GM18873 (cell line): ENCODE measurements at regions not wholly inside any gene's neighbourhood (a gene's known extent, or its start where the extent isn't known, plus 50 kb on each side); places are given as distances from the start of the nearest gene placed in this dataset.
"Not testable (repeated sequence)": the region's sequence is repeated elsewhere in the genome, so short reads cannot be mapped to it uniquely, and the experiment has no call there.

Source experiments
- ATAC-seq: cut with Tn5 transposase; IDR thresholded peaks from one replicate; pipeline ENCODE4 v1.9.1; 2021; ENCODE audit warnings: mild to moderate bottlenecking, moderate library complexity, moderate number of reproducible peaks; ENCODE audit not compliant: unreplicated experiment, low FRiP score

DNA sequence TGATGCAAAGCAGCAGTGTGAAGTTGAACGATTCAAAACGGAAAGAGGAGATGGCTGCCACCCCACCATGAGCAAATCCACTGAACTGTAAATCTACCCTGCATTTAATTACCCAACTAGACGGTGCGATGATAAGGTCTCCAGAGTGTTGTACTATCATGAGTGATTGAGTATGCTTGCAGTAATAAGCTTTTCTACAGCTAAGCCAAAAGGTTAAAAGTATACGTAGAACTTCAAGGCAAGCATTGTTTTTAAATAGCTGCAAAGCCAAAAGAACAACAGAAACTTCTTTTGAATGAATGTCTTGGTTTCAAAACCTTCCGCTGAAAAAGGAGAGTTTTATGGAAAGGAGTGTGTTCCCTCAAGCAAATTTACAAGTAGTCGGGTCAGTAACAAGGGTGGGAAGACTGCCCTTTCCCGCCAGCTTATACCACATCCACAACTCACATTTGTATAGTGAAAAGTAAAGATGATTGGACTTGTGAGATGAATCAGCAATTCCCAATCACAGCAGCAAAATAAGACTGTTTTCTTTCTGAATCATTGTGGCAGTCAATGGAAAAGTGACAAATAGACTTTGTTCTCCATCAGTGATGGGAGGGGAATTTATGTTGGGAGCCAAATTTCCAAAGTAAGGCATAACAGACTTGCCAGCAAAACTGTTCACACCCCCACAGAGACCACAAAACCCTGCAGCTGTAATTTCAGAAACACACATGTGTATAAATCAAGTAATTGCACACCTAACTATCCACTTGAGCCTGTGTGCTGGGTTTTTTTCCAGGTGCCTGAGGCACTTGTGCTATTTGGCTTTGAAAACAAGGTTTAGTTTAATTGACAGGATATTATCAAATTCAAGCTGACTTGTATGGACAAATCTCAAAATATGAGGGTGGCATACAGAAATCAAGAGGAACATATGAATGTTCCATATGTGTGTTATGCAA is 407.7 kb upstream of the GRAMD2B start:
- no peak for ATAC-seq

DNA sequence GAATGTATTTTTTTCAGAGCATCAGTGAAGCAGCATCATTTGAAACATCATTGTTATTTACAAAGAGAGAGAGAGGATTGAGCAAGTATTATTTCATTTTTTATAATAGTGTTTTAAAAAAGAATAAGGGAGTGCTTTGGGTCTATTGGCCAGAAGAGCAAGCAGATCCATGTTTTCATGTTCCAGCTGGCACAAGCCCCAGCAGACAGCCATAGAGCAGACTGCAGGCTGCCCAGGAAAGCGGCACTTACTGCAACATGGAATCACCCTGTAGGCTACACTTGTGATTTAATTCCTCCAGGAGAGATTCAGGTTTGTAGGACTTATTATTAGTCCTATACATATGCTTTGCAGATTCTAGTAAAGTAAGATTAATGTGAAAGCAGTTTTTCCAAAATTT is 407.0 kb upstream of the GRAMD2B start:
- ATAC-seq: no peak

DNA sequence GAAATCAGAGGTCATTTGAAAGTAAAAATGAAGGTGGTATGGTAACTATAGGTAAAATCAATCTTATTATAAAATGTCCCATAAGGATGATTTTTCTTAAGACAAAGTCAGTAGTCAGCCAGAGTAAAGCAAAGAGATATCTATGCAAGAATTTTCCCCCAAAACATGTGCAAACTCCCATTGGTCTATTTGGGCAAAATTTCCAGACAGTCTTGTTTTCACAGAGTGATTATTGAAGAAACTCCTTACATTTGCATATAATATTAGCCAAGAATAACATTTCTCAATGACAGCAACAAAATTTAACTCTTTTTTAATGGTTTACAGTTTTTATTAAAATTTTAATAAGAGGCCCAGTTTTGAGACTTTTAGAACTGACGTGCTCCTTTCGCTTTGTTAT is 406.1 kb upstream of the GRAMD2B start:
- no peak for ATAC-seq

DNA sequence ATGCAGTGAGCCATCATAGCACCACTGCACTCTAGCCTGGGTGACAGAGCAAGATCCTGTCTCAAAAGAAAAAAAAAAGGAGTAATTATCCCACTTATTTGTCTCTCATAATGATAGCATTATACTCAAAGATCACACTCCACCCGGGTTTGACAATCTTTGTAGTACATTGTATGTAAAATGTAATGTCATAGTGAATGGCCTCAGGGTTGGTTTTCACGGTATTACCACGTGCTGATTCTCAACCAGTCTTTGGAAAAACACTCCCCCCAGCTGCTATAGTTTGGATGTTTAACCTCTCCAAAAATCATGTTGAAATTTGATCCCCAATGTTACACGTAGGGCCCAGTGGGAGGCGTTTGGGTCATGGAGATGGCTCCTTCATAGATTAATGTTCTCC is 402.4 kb upstream of the GRAMD2B start:
- no peak for ATAC-seq

DNA sequence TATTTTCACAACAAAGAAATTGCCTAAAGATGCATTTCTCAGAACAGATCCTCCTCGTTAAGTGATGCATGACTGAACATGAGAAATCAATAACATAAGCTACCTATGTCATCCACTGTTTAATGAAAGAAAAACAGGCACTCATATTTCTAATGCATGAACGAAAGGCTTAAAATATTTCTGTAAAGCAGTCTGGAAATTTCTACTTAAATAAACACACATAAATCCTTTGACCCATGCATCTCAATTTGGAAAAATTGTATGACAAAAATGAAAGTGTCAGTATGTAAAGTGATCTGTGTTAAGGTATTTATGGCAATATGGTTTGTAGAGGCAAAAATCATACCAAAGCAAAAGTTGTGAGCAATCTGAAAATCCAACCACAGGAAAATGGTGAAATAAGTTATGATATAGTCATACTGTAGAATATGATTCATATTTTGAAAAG is 399.2 kb upstream of the GRAMD2B start:
- ATAC-seq: no peak

DNA sequence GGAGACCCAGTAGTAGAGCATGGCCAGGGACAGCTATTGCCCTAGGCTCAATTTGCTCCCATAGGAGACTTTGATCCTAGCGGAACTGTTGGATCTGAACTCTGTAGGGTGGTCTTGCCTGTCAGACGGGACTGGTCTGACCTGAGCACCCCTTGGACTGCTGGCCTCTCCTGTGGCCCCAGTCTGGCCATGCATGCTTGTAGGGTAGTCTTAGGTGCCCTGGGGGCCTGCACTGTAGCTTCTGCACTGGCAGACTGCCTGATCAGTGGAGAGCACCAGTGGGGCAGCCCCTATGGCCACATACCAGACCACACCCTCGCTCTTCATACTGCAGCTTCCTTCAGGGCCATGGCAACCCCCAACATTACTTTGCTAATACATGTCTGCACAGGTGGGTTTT is 396.1 kb upstream of the GRAMD2B start:
- no peak for ATAC-seq

DNA sequence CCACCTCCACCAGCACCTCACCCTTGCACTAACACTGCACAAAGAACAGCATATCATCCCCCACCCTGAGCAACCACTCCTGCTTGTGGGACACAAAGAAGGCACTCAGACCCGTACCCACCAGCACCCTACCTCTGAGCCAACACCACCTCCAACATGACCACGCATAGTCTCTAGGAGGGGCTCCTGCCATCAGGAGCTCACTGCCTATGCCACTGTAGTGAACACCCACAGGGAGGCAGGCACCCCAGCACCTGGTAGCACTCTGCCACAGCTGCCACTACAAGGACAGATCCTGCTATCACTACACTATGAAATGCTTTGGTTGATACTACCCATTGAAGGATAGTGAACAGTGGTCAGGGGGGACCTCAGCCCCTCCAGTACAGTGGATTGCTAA is 395.6 kb upstream of the GRAMD2B start:
- no peak for ATAC-seq

DNA sequence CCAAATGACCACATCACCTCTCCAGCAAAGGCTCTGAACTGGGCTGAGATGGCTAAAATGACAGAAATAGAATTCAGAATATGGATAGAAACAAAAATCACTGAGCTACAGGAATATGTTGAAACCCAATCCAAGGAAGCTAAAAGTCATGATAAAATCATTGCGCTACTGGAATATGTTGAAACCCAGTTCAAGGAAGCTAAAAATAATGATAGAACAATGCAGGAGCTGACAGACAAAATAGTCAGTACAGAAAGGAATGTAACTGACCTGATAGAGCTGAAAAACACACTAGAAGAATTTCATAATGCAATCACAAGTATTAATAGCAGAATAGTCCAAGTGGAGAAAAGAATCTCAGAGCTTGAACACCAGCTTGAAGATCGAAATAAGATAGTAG is 394.9 kb upstream of the GRAMD2B start:
- no peak for ATAC-seq

DNA sequence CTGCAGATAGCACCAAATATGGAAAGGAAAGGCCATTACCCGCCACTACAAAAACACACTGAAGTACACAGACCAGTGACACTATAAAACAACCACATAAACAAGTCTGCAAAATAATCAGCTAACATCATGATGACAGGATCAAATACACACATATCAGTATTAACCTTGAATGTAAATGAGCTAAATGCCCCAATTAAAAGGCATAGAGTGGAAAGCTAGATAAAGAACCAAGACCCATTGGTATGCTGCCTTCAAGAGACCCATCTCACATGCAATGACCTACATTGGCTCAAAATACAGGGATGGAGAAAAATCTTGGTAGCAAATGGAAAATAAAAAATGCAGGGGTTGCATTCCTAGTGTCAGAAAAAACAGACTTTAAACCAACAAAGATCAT is 393.9 kb upstream of the GRAMD2B start:
- not testable (repeated sequence) for ATAC-seq

DNA sequence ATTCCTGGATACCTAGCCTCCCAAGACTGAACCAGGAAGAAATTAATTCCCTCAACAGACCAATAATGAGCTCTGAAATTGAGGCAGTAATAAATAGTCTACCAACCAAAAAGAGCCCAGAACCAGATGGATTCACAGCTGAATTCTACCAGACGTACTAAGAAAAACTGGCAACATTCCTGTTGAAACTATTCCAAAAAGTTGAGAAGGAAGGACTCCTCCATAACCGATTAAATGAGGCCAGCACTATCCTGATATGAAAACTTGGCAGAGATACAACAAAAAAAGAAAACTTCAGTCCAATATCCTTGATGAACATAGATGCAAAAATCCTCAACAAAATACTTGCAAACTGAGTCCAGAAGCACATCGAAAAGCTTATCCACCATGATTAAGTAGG is 392.5 kb upstream of the GRAMD2B start:
- ATAC-seq: no peak

DNA sequence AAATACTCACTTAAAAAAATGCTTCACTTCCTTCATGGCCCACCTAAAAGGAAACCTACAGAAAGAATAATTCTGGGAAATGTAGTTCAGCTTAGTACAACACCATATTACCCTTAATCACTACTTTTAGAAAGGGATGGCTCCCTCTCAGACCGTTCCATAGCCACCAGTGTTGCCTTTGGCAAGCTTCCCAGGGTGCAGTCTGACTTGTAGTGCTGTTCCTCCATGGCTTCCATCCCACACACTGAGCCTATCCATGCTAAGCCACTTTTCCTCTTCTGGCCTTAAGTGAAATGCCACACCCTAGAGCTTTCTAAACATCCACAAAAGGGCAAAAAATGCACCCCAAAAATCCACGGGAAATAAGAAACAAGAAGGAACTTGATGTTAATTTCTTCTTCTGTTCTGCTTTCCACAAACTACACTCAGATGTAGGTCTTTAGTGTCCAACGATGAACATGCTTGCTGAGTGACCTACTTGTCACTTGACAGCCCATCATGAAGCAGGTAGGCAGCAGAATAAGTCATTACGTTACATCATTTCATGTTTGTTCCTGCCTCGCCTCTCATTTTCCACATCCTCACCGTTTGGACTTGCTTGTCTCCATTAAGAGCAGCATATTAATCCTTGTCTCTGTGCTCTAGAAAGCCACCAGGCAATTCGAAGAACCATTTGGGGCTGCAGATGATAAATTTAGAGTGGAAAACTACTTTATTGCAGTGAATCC is 391.1 kb upstream of the GRAMD2B start:
- ATAC-seq: no peak

DNA sequence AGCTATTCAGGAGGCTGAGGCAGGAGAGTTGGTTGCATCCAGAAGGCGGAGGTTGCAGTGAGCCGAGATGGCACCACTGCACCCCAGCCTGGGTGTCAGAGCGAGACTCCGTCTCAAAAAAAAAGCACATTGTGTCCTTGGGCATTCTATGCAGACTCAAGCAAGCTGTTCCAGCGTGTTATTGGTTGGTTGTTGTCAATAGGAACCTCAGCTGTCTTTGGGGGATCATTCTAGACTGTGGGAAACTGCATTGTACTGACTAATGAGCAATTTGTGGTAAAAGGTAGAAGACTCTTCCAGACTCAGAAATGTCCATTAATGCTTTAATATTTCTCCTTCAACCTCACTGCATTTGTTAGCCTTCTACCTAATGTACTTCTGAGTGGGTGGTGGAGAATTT is 379.5 kb upstream of the GRAMD2B start:
- no peak for ATAC-seq

DNA sequence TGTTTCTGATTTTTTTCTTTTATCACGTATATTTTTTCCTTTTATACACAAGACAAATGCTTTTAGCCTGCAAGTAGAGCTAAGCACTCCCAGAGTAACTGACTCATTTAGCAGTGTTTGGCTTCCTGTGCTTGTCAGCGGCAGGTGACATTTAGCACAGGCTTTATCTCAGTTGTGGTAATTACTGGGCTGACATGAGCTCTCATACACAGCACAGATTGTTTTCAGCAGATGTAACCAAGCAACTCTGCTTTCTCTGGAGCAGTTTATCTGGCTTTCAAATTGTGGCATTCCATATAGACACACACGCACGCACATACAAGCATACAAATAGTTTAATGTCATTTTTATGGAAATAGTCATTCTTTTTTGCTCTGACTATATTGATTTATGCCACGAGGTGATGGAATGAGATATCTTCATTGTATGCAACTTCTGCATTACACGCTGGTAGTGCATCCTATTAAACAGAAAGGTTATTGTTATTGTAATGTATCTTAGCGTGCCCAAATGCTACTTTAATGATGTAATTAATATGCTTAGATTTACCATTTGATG is 379.0 kb upstream of the GRAMD2B start:
- ATAC-seq: no peak

DNA sequence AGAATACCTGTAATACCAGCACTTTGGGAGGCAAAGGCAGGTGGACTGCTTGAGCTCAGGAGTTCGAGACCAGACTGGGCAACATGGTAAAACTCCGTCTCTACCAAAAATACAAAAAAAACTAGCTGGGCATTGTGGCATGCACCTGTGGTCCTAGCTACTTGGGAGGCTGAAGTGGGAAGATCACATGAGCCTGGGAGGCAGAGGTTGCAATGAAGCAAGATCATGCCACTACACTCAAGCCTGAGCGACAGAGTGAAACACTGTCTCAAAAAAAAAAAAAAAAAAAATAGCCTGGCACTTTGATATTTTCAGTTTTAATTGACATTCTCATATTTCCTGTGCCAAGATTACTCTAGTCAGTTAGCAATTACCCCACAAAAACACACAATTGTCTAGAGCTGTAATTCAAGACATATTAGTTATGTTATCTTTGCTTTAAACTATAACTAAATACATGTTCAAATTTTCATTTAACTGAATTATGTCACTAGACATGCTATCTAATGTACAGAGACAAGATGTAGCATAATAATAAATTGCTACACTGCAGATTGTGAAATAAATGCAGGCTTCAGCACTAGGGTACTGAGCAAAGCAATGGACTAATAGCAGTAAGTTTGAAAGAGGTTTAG is 378.2 kb upstream of the GRAMD2B start:
- no peak for ATAC-seq

DNA sequence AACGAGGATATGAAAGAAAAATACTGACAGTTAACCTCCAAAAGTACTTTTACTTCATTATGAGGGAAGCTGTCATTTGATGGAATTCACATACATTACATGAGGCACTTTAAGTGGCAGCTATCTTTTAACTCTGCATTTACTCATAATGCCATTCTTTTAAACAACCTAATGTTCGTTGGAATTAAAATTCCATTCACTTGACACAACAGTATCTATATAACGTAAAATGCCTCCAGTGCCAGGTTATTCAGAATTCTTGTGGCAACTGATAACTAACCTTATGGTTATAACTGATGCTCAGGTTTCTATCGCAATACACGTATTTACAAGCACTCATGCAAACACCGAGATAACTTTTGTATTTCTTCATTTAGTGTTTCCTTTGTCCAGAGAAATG is 376.9 kb upstream of the GRAMD2B start:
- no peak for ATAC-seq

DNA sequence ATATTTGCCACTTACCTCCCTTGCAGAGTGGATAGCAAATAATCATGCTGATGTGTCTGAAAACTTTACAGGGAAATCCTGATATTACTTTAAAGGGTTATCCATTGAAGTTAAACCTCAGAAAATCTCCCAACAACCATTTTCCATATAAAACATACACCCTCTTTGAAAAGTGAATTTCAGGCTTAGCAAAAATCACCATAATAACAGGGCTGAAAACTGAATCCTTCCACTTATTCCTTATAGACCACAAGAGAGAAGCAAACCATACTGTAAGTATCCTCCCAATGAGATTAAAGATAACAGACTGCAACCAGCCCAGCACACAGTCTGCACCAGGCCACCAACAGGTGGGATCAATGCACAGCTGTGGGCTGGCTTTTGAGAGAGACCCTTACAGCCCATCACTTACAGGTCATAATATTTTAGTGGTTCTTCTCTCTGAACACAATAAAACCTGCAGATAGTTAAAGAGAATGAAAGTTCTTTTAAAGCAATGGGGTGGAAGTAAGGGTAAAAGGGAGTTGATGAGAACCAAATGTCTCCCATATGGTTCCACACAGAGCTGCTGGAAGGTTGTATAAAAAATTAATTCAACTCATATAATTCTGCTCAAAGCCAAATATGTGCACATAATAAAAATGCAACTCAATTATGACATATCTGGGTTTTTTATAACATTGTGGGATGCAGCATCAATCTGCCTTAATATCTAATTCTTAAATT is 376.2 kb upstream of the GRAMD2B start:
- no peak for ATAC-seq

DNA sequence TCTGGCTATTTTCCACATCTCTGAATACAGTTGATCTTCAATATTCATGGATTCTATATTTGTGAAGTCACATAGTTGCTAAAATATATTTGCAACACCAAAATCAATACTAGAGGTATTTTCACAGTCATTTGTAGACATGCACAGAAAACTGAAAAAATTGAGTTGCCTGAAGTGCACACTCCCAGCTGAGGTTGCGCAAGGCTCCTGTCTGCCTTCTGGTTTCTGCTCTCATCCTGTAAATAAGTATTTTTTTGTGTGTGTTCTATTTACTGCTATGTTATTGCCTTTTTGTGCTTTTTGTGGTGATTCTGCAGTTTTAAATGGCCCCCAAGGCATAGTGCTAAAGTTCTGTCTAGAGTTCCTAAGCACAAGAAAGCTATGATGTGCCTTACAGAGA is 371.1 kb upstream of the GRAMD2B start:
- no peak for ATAC-seq

DNA sequence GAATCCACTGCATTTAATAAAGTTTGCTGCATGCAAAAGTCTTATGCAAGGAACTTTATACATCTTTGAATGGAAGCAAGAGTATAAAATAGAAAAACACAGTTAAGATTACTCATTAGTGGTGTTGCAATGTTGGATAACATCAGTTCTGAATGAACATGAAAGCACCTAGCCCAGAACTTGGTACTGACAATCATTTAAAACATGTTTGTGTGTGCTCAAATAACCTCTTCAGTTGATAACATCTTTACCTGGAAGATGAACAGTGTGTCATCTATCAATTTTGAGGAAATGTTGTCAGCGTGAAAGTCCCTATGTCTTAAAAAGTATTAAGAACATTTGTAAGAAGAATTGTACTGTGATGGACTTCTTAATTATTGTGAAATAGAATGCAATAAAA is 370.4 kb upstream of the GRAMD2B start:
- no peak for ATAC-seq

DNA sequence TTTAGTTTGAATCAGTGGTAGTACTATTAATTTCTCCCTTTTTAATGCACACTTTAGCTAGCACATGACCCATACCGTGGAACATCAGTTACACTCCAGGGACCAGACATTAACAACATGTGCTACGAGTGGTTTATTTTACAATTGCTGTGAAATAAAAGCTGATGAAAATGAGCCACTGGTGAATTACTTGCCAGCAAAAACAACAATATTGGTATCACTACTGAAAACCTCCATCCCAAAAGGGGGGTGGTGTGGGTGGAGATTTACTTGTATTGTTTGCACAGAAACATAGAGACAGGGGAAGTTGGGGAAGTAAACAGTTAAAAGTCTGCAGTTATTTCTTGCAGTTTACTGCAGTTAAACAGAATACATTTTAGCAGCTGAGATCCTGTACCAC is 369.6 kb upstream of the GRAMD2B start:
- no peak for ATAC-seq

DNA sequence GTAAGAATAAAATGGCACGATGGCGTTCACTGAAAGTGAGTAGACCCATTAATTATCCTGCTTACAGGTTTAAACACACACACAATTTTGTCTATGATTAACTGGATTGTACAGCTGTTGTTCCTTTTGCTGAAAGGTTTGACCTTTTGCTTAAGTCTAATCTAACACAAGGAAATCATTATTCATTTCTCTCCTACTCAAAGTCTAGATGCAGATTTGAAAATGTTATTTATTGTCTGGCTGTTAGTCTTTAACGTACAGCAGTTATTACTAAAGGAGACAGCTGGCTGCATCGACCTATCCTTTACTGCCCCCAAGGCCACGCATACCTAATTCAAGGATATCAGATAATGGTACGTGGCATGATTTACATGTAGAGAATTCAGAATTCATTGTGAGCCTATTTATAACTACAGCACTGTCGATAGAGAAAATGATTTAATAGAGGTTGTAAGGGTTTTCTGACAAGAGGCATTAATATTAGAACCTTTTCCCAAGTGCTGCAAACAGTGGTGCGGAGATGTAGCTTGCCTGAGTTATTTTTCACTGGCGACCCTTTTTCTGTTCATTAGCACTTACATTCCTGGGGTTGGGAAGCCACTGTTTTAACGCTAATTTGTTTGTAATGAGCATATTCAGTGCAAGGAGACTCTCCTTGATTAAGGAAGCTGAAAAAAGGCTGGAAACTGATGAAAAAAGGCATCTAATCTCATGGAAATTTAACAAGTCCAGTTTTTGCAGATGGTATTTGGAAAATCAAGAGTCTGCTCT is 368.4 kb upstream of the GRAMD2B start:
- no peak for ATAC-seq
